ENCODE measurements at regions not wholly inside any gene's neighbourhood (a gene's known extent, or its start where the extent isn't known, plus 50 kb on each side); places are given as distances from the start of the nearest gene placed in this dataset.

DNA sequence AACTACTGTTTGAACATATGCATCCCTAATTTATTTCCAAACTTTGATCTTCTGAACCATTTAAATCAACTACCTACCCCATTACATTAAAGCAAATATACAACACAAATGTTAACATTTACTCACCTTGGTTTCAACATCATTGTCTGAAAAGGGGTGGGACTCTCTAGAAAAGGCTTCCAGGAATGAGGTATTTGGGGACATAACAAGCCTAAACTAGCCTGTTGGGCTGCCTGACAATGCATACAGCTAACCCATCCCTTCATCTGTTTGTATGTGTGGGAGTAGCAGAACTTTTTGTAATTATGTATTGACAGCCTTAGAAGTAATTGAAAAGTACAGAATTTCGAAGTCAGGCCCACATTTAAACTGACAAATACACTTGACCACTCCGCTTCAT, 2225.9 kb upstream of the C9orf72 start:
- no peak for DNase-seq

DNA sequence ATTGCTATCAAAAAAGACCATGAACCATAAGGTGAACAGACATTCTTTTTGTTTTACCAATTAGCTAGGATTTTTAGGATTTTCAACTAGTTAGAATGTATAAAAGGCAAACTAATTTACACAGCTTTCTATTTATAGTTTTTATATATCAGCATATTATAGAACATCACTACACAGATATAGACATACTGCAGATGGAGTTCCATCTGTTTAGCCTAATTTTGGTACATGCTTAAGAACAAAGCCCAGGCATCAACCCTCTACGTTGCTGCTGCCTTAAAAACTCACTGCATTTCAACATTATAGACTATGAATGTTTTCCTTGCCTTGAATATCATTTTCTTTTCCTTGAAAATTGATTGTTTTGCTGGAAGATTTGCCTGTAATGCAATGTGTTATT, 2227.5 kb upstream of the C9orf72 start:
- DNase-seq: no peak

DNA sequence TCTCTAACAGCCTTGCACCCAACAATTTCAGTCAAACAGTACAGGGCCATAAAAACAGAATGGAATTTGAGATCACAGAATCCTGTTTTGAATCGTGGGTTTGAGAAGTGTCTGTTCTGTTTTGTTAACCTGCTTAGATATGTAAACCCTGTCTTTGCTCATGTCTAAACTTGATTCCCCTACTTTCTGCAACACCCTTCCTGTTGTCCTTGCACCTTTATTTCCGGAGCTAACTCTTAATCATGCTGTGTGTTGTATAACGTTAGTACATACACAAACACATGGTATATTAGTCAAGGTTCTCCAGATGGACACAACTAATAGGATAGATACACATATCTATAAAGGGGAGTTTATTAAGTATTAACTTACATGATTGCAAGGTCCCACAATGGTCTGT, 2229.2 kb upstream of the C9orf72 start:
- no peak for DNase-seq

DNA sequence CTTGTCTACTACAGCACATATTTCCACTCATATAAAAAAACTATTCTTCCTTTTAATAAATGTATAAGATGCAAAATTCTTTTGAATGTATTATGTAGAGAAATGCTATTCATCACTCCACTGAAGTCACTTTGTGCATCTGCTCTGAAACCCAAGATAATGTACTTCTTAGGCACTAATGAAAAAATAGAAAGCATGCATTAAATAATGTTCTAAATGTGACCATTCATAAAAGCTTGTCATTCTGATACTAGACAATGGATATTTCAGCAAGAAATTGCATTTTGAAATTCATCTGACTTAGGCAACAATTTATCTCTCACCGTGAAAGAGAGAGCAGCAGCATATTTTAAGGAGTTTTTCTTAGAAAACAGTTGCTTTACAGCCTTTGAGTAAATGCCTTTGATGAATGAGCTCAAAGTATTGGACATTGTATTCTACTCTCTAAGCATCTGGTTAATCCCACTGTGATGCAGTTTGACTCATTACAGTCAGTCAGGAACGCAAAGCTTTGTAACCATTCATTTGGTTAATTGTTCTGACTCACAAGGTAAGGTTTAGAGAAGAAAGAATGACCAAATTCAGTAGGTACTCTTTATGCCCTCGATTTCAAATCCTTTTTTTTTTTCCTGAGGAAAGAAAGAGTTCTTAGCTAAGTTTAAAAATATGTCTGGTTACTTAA, 2233.8 kb upstream of the C9orf72 start:
- DNase-seq: no peak

DNA sequence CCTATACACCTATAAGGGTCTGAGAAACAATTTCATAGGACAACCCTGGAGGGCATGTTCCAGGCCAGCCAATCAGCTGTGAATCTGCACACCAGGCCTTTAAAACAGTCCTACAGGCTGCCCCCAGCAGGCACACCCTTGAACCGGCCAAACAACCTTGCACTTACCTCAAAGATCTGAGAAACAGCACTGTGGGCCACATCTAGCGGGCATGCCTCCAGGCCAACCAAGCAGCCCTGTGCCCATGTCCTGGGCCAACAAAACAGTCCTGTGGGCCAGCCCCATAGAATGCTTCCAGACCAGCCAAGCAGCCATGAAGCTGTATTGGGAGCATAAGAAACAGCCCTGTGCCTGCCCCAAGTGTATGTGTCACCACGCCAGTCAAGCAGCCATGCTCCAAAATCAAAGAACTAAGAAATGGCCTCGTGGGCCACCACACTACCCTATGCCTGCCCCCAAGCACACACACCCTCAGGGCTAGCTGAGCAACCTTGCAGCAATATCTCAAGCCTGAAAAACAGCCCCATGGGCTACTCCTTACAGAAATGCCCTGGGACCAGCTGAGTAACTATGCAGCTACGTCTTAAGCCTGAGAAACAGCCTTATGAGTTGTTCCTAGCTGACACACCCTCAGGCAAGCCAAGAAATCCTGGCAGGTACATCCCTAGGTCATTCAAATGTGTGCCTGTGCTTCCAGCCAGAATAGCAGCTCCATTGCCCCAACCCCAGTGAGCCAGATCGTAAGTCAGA, 2243.8 kb upstream of the C9orf72 start:
- no peak for DNase-seq

DNA sequence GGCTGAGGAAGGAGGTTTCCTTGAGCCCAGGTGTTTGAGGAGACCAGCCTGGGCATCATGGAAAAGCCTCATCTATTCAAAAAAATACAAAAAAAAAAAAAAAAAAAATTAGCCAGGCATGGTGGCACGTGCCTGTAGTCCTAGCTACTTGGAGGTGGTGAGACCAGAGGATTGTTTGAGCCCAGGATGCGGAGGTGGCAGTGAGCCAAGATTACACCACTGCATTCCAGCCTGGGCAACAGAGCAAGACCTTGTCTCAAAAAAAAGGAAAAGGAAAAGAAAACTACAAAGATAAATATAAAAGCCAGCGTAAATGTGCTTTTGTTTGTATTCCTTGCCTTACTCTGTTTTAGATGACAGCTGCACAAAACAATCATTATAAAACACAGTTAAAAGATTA, 2249.2 kb upstream of the C9orf72 start:
- no peak for DNase-seq

DNA sequence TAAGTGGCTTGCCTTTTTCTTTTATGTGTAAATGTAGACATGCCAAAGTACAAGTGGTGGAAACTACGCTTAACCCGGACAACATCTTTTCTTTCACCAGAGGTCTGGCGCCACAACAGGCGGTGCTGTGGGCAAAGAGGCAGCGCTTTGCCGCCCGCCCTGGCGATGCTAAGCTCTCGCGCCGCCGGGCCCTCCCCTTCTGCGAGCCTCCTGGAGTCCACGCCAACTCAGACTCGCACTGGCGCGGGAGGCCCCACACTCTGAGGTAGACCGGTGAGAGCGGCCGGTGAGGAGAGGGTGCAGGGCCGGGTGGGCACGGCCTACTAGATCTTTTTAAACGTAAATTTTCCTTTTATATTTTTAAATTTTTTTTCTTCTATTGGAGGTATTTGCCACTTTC, 2253.1 kb upstream of the C9orf72 start:
- no peak for DNase-seq

DNA sequence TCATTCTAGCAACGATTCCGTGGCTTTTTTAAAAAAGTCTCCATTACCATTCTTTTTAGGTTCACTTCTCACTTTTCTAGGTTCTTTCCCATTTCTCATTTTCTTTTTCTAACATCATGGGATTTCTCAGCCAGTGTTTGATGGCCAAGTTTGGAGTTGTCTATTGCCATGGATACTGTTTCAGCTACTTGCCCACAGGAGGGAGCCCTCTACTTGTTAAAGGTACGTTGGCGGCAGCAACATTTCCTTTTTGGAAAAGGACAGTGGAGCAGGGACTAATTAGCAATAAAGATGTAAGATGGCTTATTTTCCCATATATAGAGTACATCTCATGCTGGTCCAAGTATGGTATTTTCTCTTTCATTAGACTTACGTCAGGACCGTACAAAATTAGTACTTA, 2257.5 kb upstream of the C9orf72 start:
- peak; percentile 31 for DNase-seq

DNA sequence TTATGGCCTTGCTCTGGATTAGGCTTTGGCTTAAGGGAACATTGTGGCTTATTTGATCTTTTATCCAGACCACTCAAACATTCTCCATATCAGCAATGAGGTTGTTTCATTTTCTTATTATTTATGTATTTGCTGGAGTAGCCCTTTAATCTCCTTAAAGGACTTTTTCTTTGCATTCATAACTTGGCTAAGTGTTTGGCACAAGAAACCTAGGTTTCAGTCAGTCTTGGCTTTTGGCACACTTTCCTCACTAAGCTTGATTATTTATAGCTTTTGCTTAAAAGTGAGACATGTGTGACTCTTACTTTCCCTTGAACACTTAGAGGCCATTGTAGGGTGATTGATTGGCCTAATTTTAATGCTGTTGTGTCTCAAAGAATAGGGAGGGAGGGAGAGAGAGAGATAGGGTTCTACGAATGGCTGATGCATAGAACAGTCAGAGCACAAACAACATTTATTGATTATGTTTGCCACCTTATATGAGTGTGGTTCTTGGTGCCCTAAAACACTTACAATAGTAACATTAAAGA, 2265.3 kb upstream of the C9orf72 start:
- no peak for DNase-seq

DNA sequence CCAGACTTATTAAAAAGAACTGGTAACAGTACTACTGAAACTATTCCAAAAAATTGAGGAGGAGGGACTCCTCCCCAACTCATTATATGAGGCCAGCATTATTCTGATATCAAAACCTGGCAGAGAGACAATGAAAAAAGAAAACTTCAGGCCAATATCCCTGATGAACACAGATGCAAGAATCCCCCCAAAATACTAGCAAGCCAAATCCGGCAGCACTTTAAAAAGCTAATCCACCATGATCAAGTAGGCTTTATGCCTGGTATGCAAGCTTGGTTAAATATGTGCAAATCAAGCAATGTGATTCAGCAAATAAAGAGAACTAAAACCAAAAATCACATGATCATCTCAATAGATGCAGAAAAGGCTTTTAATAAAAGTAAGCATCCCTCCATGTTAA, 2271.0 kb upstream of the C9orf72 start:
- DNase-seq: no peak

DNA sequence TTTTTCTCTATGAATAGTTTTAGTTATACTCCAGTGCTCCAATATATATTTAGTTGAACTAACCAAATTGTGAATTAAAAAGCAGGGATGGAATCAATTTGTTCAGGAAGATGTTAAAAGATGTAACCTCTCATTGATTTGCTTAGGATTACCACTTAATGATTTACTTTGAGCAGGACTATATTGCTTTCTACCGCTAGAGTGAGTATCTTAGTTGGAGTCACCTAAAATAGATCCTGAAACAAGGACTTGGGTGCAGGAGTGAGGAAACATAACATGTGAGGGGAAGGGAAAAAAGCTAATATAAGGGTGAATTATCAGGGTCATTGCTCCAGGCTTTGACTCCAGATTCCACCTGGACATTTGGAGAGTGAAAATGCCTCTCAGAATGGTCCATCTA, 2277.4 kb upstream of the C9orf72 start:
- no peak for DNase-seq

DNA sequence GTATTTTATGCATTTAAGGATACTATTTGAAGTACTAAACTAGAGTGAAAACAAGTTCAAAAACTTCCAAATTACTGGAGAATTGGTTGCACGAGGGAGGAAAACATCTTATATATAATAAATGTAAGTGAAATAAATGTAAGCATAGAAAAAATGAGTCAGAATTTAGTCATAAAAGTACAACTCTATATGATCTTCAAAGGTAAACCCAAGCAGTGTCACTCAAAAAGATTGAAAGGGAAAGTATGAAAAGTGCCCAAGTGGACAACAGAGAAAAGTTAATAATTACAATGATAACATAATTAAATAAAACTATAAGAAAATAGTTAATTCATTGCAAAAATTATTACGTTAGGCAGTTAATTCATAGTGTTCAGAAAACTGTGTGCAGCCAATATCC, 2288.5 kb upstream of the C9orf72 start:
- DNase-seq: no peak

DNA sequence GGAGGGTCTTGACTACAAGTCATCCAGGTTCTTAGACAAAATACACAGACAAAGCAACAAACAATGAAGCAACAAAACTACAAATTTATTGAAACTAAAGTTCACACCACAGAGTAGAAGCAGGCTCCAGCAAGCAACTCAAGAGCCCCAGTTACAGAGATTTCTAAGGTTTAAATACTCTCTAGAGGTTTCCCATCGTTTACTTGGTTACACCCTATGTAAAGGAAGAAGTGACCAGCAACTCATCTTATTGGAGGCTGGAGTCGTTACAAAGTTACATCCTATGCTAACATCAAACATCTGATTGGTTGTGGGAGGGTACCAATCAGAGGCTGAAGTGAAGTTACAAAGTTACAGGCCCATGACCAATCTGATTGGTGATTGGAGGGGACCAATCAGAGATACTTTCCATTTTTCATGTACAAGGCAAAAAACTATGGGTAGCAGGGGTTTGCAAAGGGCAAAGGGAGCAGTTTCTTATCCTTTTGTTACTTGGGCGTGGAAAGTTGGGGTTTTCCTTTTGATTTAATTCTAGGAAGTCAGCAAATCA, 2292.6 kb upstream of the C9orf72 start:
- no peak for DNase-seq

DNA sequence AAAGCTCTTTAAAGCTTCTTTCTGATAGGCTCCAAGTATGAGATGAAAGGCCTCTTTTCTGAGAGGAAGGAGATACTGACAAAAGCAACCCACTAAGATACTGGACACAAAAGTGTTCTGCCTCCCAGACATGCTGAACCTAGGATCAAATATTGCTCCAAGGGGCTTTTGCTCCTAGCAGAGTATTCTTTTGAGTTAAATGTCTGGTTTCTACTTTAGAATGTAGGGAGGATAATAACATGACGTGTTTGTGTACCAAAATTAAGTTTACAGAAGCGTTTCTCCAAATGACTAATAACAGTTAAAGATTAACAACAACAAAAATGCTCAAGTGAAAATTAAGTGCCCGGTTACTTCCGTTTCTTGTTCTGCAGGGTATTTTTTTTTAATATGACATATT, 2293.3 kb upstream of the C9orf72 start:
- DNase-seq: no peak

DNA sequence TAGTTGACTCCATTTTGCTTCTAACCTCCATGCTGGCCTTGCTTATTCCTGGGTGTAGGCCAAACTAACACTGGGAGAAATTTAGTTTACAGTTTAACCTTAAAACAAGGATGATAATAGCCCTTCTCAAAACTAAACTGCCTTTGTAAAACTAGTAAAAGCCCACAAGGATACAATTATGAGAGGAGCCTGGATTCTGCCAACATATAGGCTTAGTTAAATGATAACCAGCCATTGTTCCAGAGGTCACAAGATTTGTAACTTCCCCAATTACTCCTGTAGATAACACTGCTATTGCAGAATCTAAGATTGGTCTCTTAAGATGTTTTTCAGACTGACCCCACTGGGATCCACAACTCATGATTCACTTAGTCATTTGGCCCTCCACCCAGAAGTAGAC, 2300.3 kb upstream of the C9orf72 start:
- no peak for DNase-seq

DNA sequence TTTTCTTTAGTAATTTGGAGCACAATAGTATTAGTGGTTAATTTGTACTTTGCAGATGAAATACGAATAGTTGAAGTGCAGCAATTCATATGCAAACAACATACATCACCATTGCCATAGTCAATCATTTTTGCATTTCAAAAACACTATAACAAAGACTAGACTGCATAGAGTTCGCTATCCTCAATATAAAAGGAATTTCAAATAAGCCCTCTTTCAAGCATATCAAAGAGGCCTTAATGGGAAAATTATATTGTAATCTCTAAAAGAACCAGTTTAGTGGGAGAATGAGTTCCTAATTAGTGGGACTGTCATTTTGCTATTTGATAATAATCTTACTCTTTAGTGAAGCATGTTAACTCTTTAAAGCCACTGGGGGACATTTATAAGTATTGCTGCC, 2302.3 kb upstream of the C9orf72 start:
- no peak for DNase-seq

DNA sequence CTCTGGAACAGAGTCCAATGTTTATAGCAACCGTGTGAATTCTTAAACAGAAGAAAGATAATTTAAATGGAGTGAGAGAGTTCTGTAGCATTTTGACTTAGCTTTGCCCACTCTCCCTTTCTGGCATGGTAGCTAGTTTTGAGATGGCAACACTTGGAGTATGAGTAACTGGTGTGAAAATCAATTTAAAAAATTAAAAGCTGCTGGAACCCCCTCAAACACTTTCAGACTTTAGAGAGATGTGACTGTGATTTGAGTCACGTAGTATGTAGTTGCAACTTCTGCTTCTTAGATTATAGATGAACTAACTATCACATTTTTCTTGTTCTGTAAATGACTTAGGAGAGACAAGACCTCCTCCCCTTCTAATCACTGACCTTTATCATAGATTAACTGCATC, 2309.5 kb upstream of the C9orf72 start:
- DNase-seq: no peak

DNA sequence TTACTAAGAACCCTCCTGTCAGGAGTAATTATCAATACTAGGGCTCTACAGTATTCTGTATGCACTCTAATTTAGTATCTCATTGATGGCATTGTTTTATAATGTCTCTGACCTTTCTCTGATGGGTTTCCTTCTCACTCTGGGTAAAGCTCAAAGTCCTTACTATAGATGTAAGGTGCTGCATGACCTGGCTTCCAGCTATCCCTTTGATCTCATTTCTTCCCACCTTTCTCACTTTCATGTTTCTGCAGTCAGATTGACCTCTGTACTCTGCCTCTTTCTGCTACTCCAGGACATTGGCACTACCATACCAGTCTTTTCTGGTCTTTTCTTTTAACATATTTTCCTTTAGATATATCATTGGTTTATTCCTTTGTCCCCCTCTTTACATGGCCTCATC, 2332.8 kb upstream of the C9orf72 start:
- no peak for DNase-seq

DNA sequence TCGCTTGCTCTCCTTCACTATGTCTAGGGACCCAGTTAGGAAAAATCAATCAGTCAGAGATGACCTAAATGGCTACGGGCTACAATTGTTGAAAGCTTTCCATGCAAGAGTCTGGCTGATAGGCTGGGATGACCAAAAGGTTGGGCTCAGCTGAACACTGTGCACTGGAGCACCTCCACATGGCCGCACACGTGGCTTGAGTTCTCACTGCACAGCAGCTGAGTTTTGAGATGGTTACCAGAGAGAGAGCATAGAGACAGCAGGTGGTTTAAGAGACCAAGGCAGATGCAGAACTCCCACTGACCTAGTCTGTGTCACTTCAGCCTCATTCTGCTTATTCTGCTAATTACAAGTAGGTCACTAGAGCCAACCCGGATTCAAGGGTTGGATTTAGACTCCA, 2354.8 kb upstream of the C9orf72 start:
- no peak for DNase-seq

DNA sequence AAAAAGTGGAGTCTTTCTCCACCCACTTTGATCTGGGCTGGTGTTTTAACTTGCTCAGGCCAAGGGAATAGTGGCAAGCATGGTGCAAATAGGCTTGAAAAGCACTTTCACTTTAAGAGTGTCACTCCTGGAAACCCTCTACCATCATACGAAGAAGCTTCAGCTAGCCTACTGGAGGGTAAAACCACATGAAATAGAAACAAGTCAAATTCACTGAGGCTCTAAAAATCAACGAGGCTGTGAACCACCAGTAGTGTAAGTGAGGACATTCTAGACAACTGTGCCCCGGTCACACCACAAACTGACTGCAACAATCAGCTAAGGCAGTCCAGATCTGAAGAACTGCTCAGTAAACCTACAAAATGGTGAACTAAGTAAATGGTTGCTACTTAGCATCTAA, 2366.3 kb upstream of the C9orf72 start:
- no peak for DNase-seq

DNA sequence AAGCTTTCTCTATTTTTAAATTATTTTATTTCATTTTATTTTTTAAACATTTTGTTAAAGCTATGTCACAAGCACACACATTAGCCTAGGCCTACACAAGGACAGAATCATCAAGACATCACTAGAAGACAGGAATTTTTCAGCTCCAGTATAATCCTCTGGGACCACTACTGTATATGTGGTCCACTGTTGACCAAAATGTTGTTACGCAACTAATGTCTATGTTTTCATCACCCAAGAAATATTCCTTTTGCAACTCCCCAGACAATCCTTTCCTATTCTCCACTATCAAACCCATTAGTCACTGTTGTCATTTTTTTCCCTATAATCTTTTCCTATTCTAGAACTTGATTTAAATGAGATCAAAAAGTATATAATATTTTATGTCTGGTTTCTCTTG, 2371.7 kb upstream of the C9orf72 start:
- DNase-seq: no peak

DNA sequence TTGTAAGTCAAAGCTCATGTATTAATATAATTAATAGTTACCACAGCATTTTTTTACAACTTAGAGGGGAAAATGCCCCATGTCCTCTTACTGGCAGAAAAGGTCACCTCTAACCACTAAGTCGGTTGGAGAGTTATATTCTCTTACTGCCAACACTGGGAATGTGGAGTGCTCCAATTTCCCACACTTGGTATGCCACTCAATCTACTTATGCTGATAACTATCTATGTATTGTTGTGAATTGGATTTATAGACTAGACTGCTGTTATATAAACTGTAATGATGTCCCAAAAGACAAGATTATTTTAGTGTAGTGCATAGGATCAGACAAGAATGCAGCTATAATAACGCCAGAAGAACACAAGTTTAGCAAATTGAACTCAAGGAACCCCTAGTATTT, 2385.2 kb upstream of the C9orf72 start:
- no peak for DNase-seq

DNA sequence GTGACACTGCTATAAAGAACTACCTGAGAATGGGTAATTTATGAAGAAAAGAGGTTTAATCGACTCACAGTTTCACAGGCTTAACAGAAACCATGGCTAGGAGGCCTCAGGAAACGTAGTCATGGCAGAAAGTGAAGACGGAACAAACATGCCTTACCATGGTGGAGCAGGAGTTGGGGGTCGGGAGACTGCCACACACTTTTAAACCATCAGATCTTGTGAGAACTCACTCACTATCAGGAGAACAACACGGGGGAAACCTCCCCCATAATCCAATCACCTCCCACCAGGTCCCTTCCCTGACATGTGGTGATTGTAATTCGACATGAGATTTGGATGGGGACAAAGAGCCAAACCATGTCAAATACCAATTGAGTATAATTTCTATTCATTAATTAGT, 2392.6 kb upstream of the C9orf72 start:
- DNase-seq: no peak

DNA sequence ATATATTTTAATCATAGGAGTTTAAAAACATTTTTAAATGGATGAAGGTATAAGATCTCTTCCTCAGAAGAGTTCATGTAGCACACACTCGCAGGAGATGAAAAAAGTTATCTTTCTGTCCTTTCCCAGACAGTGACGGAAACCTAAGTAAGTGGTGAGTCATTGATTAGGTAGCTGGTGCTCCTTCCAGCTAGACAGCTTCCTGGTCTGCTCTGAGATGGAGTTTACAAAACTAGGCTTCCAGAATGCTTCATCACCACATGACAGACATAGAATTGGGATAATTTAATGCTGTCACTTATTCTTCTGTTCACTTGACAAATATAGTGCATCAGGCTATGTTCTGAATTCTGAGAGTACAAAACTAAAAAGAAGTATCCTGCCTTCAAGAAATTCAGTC, 2393.0 kb upstream of the C9orf72 start:
- no peak for DNase-seq
